ENCODE measurements at regions not wholly inside any gene's neighbourhood (a gene's known extent, or its start where the extent isn't known, plus 50 kb on each side); places are given as distances from the start of the nearest gene placed in this dataset.

GRCh38 chr2:187213798-187214197 is 234.3 kb downstream of the CALCRL start:
- DNase-seq (ENCODE audit: low read depth) (no peak), FAIRE-seq (no peak)
- Histone ChIP-seq H3K4me3 (ENCODE audit: insufficient read depth, low read depth, low read length) (no peak overlapping the region), H2AFZ (ENCODE audit: low read depth, low read length) (no peak overlapping the region), H3K79me2 (ENCODE audit: insufficient read depth, low read length) (no peaks in the 10 kb centered on the region), H3K4me2 (ENCODE audit: low read length) (no peak overlapping the region), H3K36me3 (ENCODE audit: insufficient read depth, low read length) (no peaks in the 10 kb centered on the region), H3K27me3 (ENCODE audit: insufficient read depth, low read length) (no peaks in the 10 kb centered on the region), H3K4me1 (ENCODE audit: insufficient read depth, low read length) (no peaks in the 10 kb centered on the region), H3K27ac (ENCODE audit: low read depth, low read length) (no peak overlapping the region), H3K9ac (ENCODE audit: low read length) (no peak overlapping the region), H3K9me3 (ENCODE audit: insufficient read depth, low read depth, low read length) (no peaks in the 10 kb centered on the region), H4K20me1 (ENCODE audit: insufficient read depth, low read length) (no peaks in the 10 kb centered on the region)
- Mint-ChIP-seq H3K4me1 (ENCODE audit: low read depth, unreplicated experiment) (peaks cover 13% of the 10 kb centered on the region), H3K4me3 (ENCODE audit: unreplicated experiment) (no peak overlapping the region), H3K27me3 (ENCODE audit: low read depth, unreplicated experiment) (no peaks in the 10 kb centered on the region), H3K9me3 (ENCODE audit: unreplicated experiment) (peaks cover 3% of the 10 kb centered on the region), H3K36me3 (ENCODE audit: low read depth, unreplicated experiment) (no peaks in the 10 kb centered on the region), H3K27ac (ENCODE audit: unreplicated experiment) (no peak overlapping the region)
- TF ChIP-seq EZH2 (IDR thresholded peaks at IDR 0.05; ENCODE audit: insufficient read depth, low read length) (no peak), CTCF (IDR thresholded peaks at IDR 0.05; ENCODE audit: insufficient read depth, low read depth, low read length) (no peak)

GRCh38 chr2:187210726-187211125 is 237.3 kb downstream of the CALCRL start:
- DNase-seq (ENCODE audit: low read depth) (no peak), FAIRE-seq (no peak)
- no peaks in the 10 kb centered on the region for H3K27me3 ChIP-seq (ENCODE audit: insufficient read depth, low read length)
- H3K79me2 ChIP-seq (ENCODE audit: insufficient read depth, low read length) = no peaks in the 10 kb centered on the region
- Mint-ChIP-seq H3K9me3 (ENCODE audit: unreplicated experiment) (peaks cover 3% of the 10 kb centered on the region), H3K27ac (ENCODE audit: unreplicated experiment) (no peak overlapping the region), H3K36me3 (ENCODE audit: low read depth, unreplicated experiment) (no peaks in the 10 kb centered on the region), H3K4me3 (ENCODE audit: unreplicated experiment) (no peak overlapping the region), H3K4me1 (ENCODE audit: low read depth, unreplicated experiment) (peaks cover 6% of the 10 kb centered on the region), H3K27me3 (ENCODE audit: low read depth, unreplicated experiment) (peaks cover 3% of the 10 kb centered on the region)
- H3K4me3 ChIP-seq (ENCODE audit: insufficient read depth, low read depth, low read length) = no peak overlapping the region
- no peak overlapping the region for H2AFZ ChIP-seq (ENCODE audit: low read depth, low read length)
- no peak overlapping the region for H3K4me2 ChIP-seq (ENCODE audit: low read length)
- H3K4me1 ChIP-seq (ENCODE audit: insufficient read depth, low read length) = no peaks in the 10 kb centered on the region
- H4K20me1 ChIP-seq (ENCODE audit: insufficient read depth, low read length) = no peaks in the 10 kb centered on the region
- TF ChIP-seq EZH2 (IDR thresholded peaks at IDR 0.05; ENCODE audit: insufficient read depth, low read length) (no peak), CTCF (IDR thresholded peaks at IDR 0.05; ENCODE audit: insufficient read depth, low read depth, low read length) (no peak)
- no peaks in the 10 kb centered on the region for H3K9me3 ChIP-seq (ENCODE audit: insufficient read depth, low read depth, low read length)
- H3K36me3 ChIP-seq (ENCODE audit: insufficient read depth, low read length) = no peaks in the 10 kb centered on the region
- H3K9ac ChIP-seq (ENCODE audit: low read length) = no peak overlapping the region
- no peak overlapping the region for H3K27ac ChIP-seq (ENCODE audit: low read depth, low read length)

GRCh38 chr2:187208199-187208785 is 239.8 kb downstream of the CALCRL start:
- Mint-ChIP-seq H3K4me3 (ENCODE audit: unreplicated experiment) (no peak overlapping the region), H3K4me1 (ENCODE audit: low read depth, unreplicated experiment) (no peaks in the 10 kb centered on the region), H3K9me3 (ENCODE audit: unreplicated experiment) (peaks cover 3% of the 10 kb centered on the region), H3K27me3 (ENCODE audit: low read depth, unreplicated experiment) (peaks cover 3% of the 10 kb centered on the region), H3K36me3 (ENCODE audit: low read depth, unreplicated experiment) (no peaks in the 10 kb centered on the region), H3K27ac (ENCODE audit: unreplicated experiment) (no peak overlapping the region)
- Histone ChIP-seq H3K9ac (ENCODE audit: low read length) (no peak overlapping the region), H3K9me3 (ENCODE audit: insufficient read depth, low read depth, low read length) (no peaks in the 10 kb centered on the region), H3K79me2 (ENCODE audit: insufficient read depth, low read length) (no peaks in the 10 kb centered on the region), H3K27ac (ENCODE audit: low read depth, low read length) (no peak overlapping the region), H2AFZ (ENCODE audit: low read depth, low read length) (no peak overlapping the region), H3K4me2 (ENCODE audit: low read length) (no peak overlapping the region), H3K4me3 (ENCODE audit: insufficient read depth, low read depth, low read length) (no peak overlapping the region), H3K27me3 (ENCODE audit: insufficient read depth, low read length) (no peaks in the 10 kb centered on the region), H3K4me1 (ENCODE audit: insufficient read depth, low read length) (no peaks in the 10 kb centered on the region), H3K36me3 (ENCODE audit: insufficient read depth, low read length) (no peaks in the 10 kb centered on the region), H4K20me1 (ENCODE audit: insufficient read depth, low read length) (no peaks in the 10 kb centered on the region)
- no peak for FAIRE-seq
- DNase-seq (ENCODE audit: low read depth) = no peak
- no peak for TF ChIP-seq EZH2 (IDR thresholded peaks at IDR 0.05; ENCODE audit: insufficient read depth, low read length)
- TF ChIP-seq CTCF (IDR thresholded peaks at IDR 0.05; ENCODE audit: insufficient read depth, low read depth, low read length) = no peak
